ENCODE measurements at regions not wholly inside any gene's neighbourhood (a gene's known extent, or its start where the extent isn't known, plus 50 kb on each side); places are given as distances from the start of the nearest gene placed in this dataset.

DNA sequence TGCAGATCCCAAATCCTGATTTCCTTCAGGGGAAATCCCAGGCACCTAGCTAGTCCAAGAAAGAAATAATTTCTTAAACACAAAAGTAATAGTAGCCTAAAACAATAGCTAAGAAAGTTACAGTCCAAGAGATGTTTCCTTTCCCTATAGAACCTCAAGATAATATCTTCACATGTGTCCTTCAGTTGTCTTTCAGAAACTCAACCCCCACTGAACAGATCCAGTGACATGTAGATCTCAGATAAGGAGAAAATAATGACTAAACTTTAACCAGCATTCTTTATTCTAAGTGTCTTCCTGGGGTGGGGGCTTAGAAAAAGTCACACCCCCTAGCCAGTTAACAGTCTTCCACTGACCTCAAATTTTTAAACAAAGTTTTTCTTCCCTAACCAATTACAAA lies 131.3 kb upstream of the ADRA1B start:
- Mint-ChIP-seq H3K9me3 (no peaks in the 10 kb centered on the region), H3K4me3 (no peak overlapping the region), H3K27me3 (ENCODE audit: low read depth) (no peaks in the 10 kb centered on the region), H3K27ac (no peak overlapping the region), H3K4me1 (peaks cover 23% of the 10 kb centered on the region), H3K36me3 (no peaks in the 10 kb centered on the region)
- DNase-seq (ENCODE audit: low spot score in 2 of 2, unreplicated experiment in 2 of 2), result no peak
- TF ChIP-seq, protein P1, sequence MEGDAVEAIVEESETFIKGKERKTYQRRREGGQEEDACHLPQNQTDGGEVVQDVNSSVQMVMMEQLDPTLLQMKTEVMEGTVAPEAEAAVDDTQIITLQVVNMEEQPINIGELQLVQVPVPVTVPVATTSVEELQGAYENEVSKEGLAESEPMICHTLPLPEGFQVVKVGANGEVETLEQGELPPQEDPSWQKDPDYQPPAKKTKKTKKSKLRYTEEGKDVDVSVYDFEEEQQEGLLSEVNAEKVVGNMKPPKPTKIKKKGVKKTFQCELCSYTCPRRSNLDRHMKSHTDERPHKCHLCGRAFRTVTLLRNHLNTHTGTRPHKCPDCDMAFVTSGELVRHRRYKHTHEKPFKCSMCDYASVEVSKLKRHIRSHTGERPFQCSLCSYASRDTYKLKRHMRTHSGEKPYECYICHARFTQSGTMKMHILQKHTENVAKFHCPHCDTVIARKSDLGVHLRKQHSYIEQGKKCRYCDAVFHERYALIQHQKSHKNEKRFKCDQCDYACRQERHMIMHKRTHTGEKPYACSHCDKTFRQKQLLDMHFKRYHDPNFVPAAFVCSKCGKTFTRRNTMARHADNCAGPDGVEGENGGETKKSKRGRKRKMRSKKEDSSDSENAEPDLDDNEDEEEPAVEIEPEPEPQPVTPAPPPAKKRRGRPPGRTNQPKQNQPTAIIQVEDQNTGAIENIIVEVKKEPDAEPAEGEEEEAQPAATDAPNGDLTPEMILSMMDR (IDR thresholded peaks at IDR 0.05; ENCODE audit: unreplicated experiment), result no peak

DNA sequence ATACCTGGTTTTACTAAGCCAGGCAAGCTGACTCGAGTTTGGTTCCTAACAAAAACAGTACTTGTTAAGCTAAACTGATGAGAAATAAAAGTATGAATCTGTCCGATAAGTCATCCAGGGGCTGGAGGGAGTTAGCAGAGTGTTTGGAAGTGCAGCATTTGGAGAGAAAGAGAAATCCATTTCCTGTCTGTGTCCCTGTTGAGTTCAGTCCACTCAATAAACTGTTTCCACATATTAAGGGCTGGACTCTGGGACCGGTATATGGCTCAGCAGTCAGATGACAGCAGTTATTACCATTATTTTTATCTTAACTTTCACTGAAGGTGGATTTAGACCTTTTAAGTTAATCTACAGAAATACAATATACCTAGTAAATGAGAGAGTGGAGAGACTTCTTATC lies 130.6 kb upstream of the ADRA1B start:
- TF ChIP-seq, protein P1 (IDR thresholded peaks at IDR 0.05; ENCODE audit: unreplicated experiment), result no peak
- H3K4me3 Mint-ChIP-seq, result no peak overlapping the region
- no peak for DNase-seq (ENCODE audit: low spot score in 2 of 2, unreplicated experiment in 2 of 2)

DNA sequence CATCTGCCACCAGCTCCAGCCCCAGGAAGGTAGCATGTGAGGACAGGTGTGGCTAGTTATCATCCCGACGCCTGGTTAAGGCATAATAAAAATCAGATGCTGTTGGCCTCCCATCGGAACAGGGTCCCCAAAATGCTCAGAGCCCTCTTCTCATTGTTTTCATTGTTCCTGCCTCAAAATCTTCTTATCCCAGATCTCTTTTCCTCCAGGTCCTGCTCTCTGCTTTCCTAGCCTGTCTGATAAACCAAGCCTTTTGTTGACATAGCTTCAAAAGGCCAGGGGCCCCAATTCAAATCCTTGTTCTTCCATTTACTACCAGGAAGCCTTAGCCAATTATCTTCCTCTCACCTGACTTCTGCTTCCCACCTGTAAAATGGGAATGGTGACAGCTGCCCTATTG lies 130.1 kb upstream of the ADRA1B start:
- Mint-ChIP-seq H3K27ac (no peak overlapping the region), H3K4me3 (no peak overlapping the region), H3K27me3 (ENCODE audit: low read depth) (no peaks in the 10 kb centered on the region), H3K4me1 (peaks cover 23% of the 10 kb centered on the region), H3K9me3 (no peaks in the 10 kb centered on the region), H3K36me3 (no peaks in the 10 kb centered on the region)
- no peak for DNase-seq (ENCODE audit: low spot score in 2 of 2, unreplicated experiment in 2 of 2)
- TF ChIP-seq, protein P1 (IDR thresholded peaks at IDR 0.05; ENCODE audit: unreplicated experiment), result no peak

More for the DNA sequence above, 130.6 kb upstream of the ADRA1B start:
- Mint-ChIP-seq H3K36me3 (no peaks in the 10 kb centered on the region), H3K27ac (no peak overlapping the region), H3K27me3 (ENCODE audit: low read depth) (no peaks in the 10 kb centered on the region), H3K9me3 (no peaks in the 10 kb centered on the region), H3K4me1 (peaks cover 23% of the 10 kb centered on the region)

DNA sequence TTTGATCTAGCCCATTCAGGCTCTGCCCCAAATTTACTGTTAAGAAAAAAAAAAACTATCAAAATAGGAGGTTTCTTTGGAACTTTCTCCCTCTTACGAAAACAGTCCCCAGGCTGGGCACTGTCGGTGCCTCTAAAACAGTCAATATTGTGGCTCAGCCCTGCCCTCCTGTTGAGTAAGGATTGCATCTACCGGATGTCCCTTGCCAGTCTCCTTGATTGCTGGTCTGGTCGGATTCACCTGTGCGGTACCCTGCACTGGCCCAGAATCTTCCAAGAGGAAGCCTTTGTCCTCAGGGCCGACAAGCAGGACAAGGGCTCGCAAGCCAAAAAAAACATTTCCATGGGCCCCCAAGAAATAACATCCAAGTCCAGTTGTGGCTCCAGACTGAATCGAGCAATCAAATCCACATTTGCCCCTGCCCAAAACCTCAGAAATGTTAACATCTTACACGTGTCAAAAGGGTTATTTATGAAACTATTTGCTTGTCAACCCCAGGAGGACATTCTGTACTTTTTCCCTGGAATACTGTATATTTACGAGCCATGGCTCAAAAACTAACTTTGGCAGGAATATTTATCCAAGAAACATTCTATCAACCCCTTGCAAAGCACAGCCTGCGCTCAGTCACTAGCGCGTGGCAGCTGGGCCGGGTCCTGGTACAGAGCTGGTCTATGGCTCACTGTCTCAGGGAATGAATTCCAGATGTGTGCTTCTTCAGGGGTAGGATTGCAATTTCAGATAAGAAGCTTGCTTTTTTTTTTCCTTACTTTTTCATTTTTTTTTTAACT lies 129.2 kb upstream of the ADRA1B start:
- no peak for DNase-seq (ENCODE audit: low spot score in 2 of 2, unreplicated experiment in 2 of 2)

DNA sequence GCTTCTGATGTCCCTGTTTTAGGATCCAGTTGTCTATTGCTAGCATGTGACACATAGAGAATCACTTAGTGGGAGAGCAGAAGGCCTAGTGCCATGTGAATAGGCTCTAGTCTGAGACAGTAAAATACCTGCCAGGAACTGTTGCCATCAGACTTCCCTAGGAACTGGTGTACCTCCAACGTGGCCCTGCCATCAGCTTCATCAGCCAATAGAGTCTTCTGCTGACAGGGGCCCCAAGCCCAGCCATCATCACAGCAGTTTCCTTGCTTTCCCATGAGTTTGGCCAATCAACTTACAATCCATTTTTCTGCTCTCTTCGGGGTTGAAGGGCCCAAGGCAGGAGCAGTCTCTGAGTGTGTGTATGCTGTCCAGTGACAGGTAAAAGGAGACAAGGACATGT lies 128.4 kb upstream of the ADRA1B start:
- Mint-ChIP-seq H3K4me1 (peaks cover 23% of the 10 kb centered on the region), H3K36me3 (no peaks in the 10 kb centered on the region), H3K27me3 (ENCODE audit: low read depth) (no peaks in the 10 kb centered on the region), H3K27ac (no peak overlapping the region), H3K9me3 (no peaks in the 10 kb centered on the region), H3K4me3 (no peak overlapping the region)
- TF ChIP-seq, protein P1 (IDR thresholded peaks at IDR 0.05; ENCODE audit: unreplicated experiment), result no peak
- DNase-seq (ENCODE audit: low spot score in 2 of 2, unreplicated experiment in 2 of 2), result no peak

More for the DNA sequence above, 129.2 kb upstream of the ADRA1B start:
- Mint-ChIP-seq H3K4me3 (no peak overlapping the region), H3K36me3 (no peaks in the 10 kb centered on the region), H3K27ac (peak overlapping the region; percentile 54), H3K4me1 (peaks cover 23% of the 10 kb centered on the region), H3K9me3 (no peaks in the 10 kb centered on the region), H3K27me3 (ENCODE audit: low read depth) (no peaks in the 10 kb centered on the region)
- TF ChIP-seq, protein P1 (IDR thresholded peaks at IDR 0.05; ENCODE audit: unreplicated experiment), result no peak

All from mesothelial cell of epicardium (in vitro differentiated cells).